Medulla oblongata (tissue), 1 donor: ENCODE measurements at regions not wholly inside any gene's neighbourhood (a gene's known extent, or its start where the extent isn't known, plus 50 kb on each side); places are given as distances from the start of the nearest gene placed in this dataset.
"Not testable (repeated sequence)": the region's sequence is repeated elsewhere in the genome, so short reads cannot be mapped to it uniquely, and the experiment has no call there.

Experiments used
- DNase-seq: peaks from one replicate; pipeline ENCODE4 v3.0.0-alpha.2; 2015; ENCODE audit errors: extremely low spot score

DNA sequence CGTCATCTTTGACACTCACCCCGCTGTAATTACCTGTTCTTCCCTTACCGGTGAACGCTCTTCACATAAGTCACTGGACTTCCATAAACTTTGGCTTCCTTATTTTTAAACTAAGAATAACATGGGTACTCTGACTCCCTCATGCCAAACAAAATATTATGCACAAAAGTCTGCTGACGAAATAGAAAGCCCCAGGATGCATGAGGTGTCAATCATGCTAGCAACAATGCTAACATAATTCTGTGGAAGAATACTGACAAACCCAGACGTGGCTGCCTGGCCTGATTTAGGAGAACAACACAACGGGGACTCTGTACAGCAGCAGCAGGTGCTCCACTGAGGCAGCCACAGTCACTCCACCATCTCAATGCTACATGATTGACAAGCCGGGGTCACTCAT lies 137.5 kb downstream of the CCDC71L start:
- no peak for DNase-seq

DNA sequence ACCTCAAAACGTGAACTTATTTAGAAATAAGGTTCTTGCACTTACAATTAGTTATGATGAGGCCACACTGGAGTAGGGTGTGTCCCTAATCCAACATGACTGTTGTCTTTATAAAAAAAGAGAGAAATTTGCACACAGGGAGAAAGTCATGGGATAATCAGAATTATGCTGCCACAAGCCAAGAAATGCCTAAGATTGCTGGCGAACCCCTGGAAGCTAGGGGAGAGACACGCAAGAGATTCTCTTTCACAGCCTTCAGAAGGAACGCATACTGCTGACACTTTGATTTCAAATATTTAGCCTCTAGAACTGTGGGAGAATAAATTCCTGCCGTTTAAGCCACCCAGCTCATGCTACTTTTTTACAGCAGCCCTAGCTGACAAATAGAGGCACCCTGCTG lies 138.3 kb downstream of the CCDC71L start:
- DNase-seq = no peak

DNA sequence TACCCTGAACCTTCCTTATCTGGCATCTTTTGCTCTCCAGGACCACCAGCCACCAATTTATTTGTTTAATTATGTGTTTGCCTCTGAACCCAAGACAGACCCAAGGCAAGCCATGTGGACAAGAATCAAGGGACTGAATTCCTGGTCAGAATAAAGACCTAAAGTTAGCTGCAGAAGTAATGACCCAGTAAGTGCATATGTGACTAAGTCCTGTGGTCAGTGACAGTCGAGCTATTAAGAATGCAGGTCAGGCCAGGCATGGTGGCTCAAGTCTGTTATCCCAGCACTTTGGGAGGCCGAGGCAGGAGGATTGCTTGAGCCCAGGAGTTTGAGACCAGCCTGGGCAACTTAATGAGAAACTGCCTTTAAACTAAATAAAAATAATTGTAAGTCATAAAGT lies 139.4 kb downstream of the CCDC71L start:
- no peak for DNase-seq

DNA sequence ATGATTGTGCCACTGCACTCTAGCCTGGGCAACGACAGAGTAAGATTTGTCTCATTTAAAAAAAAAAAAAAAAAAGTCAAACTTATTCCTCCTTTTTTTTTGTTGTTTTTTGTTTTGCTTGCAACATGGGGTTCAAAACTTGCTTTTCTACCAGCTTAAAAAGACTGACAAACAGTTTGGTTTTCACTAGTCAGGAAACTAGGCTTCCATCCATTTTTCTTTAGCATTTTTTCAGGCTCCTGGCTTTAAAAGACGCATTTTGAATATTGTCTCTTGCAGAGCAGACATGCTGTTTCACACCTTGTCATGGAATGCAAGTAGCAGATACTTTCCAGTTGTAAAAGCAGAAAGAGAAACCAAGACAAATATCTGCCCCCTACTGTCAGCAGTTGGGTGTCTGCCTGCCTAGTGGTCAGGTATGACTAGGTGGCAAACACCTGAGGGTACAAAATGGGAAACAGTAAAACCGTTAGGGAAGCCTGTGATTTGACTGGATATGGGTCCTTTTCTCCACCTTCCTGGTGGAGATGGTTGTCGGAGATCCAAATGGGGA lies 139.9 kb downstream of the CCDC71L start:
- DNase-seq = no peak

GRCh38 chr7:106518967-106519366 lies 142.0 kb downstream of the CCDC71L start:
- no peak for DNase-seq

DNA sequence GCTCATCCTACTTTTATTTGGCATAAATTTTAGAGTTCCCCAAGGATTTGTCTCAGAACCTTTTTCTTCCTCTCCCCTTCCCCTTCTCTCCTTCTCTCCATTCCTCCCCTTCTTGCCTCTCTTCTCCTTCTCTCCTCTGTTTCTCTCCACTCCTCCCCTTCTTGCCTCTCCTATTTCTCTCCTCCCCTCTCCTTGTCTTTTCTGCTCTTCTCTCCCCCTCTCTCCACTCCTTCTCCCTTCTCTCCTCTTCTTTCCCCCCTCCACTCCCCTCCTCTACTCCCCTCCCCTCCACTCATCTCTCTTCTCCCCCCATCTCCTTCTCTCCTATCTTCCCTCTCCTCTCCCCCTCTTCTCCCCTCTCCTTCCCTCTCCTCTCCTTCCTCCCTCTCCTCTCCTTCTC lies 142.7 kb downstream of the CCDC71L start:
- DNase-seq = no peak

GRCh38 chr7:106517508-106517907 lies 143.4 kb downstream of the CCDC71L start:
- no peak for DNase-seq

GRCh38 chr7:106515321-106515720 lies 145.6 kb downstream of the CCDC71L start:
- DNase-seq = no peak

GRCh38 chr7:106514881-106515280 lies 146.1 kb downstream of the CCDC71L start:
- no peak for DNase-seq

DNA sequence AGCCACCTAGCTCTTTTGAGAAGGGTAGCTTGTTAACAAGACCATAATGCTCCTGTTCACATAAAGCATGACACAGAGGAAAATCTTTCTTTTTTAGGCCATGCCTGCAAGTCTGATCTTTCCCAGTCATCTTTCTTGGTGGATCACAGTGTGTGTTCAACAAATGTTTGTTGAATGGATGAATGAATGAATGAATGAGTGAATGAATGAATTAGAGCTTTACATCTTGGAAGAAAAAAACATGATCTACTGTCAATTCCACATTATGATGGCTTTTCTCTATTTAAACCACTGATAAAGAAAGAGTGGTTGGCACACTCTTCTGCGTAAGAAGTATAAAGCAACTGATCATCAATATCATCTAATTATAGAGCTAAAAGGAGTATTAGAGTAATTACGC lies 148.7 kb downstream of the CCDC71L start:
- DNase-seq = no peak

DNA sequence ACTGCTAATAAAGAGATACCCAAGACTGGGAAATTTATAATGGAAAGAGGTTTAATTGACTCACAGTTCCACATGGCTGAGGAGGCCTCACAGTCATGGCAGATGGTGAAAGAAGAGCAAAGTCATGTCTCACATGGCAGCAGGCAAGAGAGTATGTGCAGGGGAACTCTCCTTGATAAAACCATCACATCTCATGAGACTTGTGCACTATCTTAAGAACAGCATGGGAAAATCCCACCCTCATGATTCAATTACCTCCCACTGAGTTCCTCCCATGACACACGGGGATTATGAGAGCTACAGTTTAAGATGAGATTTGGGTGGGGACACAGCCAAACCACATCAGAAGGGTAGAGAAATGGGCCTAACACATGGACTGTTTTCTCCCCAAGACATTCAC lies 156.3 kb downstream of the CCDC71L start:
- DNase-seq = no peak

- no peak for DNase-seq
Observed at GRCh38 chr7:106504207-106504606, 156.8 kb downstream of the CCDC71L start.

DNA sequence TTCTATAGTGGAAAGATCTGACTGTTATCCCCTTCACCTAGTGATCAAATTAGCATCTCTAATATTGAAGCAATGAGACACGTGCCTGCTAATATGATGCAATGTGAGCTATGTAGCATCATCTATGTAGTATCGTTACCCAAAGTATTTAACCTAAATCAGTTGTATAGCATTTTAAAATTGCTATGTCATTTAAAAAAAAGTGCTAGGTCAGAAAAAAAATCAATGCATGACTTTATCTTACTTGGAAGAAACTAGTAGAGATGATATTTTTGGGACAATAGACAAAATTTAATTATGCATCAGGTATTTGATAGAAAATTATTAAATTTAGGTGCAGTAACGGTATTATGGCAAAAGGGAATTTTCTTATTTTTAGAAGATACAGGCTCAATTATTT lies 157.3 kb downstream of the CCDC71L start:
- no peak for DNase-seq

- DNase-seq = peak; percentile 41
Observed at GRCh38 chr7:106501605-106502580, 159.1 kb downstream of the CCDC71L start.

- DNase-seq = no peak
Observed at GRCh38 chr7:106499897-106500296, 161.1 kb downstream of the CCDC71L start.

GRCh38 chr7:106498005-106498404 lies 163.0 kb downstream of the CCDC71L start:
- not testable (repeated sequence) for DNase-seq

GRCh38 chr7:106493041-106493731 lies 167.8 kb downstream of the CCDC71L start:
- no peak for DNase-seq

- no peak for DNase-seq
Observed at GRCh38 chr7:106488465-106488864, 172.5 kb downstream of the CCDC71L start.

- DNase-seq = no peak
Observed at GRCh38 chr7:106487892-106488291, 173.1 kb downstream of the CCDC71L start.

DNA sequence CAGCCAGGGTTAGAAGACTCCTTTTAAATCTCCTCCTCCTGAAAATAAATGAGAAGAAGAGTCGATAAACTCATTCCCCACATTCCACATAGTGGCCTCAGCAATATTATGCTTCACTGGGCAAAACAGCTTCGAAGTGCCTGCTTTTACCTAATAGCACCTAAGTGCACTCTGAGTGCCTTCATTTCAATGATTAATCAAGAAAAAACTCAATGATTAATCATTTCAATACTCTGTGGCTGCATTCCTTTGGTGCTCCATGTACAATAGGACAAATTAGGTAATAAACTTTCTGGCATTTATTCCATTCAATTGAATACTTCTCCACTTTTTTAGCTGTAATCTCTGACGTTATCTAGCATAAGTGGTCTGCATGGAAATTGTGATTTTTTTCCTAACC lies 174.6 kb downstream of the CCDC71L start:
- no peak for DNase-seq

DNA sequence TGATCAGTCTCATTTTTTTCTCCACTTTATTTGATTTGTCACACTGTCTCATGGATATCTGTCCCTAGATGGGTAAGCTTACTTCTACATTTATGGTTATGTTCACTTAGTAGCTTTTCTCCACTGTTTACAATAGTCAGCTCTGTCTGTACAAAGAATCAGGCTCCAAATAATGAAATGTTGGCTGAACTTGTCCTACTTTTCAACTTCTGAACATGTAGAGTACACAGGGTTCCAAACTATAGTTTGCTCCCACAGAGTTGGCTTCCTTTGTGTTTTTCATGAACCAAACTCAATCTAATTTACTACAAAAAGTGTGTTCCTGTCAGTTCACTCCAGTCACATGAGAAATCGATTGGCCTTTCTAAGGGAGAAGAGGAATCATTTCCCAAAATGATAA lies 175.0 kb downstream of the CCDC71L start:
- DNase-seq = no peak

DNA sequence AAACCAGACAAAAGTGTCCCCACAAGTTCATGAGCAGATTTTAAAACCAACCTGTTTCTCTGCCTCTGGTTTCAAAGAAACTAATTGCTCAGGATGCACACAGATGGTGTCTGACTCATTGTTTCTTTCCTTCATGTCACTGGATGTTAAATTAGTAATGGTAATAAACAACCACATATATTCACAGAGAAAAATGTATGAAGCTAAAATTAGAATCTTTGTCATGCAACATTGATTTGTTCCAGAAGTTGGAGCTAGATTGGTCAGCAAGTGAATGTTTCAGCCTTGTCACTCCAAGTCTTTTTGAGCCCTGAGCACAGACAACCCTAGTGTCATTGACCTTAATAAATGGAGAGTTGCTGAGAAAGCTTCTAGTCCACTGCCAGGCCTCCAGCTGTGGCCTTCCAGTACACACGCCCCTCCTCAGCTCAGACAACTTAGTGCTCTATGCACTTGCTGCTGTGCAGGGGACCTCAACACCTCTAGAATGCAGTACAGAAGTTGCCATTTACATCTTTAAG lies 175.9 kb downstream of the CCDC71L start:
- DNase-seq = no peak
